ENCODE measurements at regions not wholly inside any gene's neighbourhood (a gene's known extent, or its start where the extent isn't known, plus 50 kb on each side); places are given as distances from the start of the nearest gene placed in this dataset.

DNA sequence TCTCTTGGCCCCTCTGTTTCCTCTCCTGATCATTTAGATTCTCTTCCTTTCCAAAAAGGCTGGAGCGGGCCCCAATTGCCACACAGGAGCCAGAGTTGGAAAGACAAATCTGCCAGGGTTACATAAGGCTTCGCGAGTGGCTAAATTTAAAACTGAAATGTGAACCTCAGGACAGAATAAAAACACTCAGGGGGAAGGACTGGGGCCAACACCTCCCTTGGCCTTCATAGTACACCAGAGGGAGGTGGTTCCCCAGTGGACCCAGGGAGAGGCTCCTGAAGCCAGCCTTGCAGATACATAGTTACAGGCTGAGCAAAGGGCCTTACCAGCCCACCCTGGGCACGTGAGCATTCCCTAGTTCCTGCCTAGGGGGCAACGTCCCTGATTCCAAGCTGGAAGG, 150.1 kb downstream of the MN1 start:
- Mint-ChIP-seq H3K9me3 (peaks cover 3 to 7% of the 10 kb centered on the region in 2 experiments; a peak in 4 of 5 replicates), H3K27ac (no peak overlapping the region; a peak in 1 of 7 replicates), H3K4me3 (no peak overlapping the region), H3K4me1 (peaks cover 8 to 12% of the 10 kb centered on the region in 2 experiments), H3K36me3 (ENCODE audit: insufficient read depth in 1 of 3, low read depth in 3 of 3) (peaks cover 0 to 2% (median 0%) of the 10 kb centered on the region in 3 experiments; a peak in 2 of 7 replicates), H3K27me3 (ENCODE audit: low read depth) (peaks cover 41% of the 10 kb centered on the region)
- Histone ChIP-seq H3K27me3 (ENCODE audit: insufficient read depth, low read length) (no peaks in the 10 kb centered on the region), H3K27ac (ENCODE audit: insufficient read length, low read depth, low read length) (no peak overlapping the region), H2BK12ac (ENCODE audit: insufficient read length, low read depth, low read length) (no peak overlapping the region), H4K91ac (ENCODE audit: insufficient read length, low read depth, low read length) (no peak overlapping the region), H2BK15ac (ENCODE audit: low read depth, low read length) (no peak overlapping the region), H3K23me2 (ENCODE audit: insufficient read length, low read depth, low read length, poor library complexity, severe bottlenecking) (no peaks in the 10 kb centered on the region), H3T11ph (ENCODE audit: low read length) (no peak overlapping the region), H2BK5ac (ENCODE audit: insufficient read length, low read length) (no peak overlapping the region), H4K20me1 (ENCODE audit: control insufficient read depth, insufficient read depth, insufficient read length) (no peaks in the 10 kb centered on the region), H4K5ac (ENCODE audit: insufficient read length, low read depth, low read length) (no peak overlapping the region), H3K23ac (ENCODE audit: insufficient read length, low read depth, low read length) (no peak overlapping the region), H3K56ac (ENCODE audit: insufficient read length, low read depth, low read length) (no peak overlapping the region), H3K4ac (ENCODE audit: low read depth, low read length) (no peak overlapping the region), H3K9ac (ENCODE audit: extremely low read depth, insufficient read length, low read length) (no peak overlapping the region), H3K9me3 (ENCODE audit: control insufficient read depth, low read depth, low read length) (no peaks in the 10 kb centered on the region), H3K79me1 (ENCODE audit: insufficient read depth, low read depth, low read length, poor library complexity, severe bottlenecking) (no peaks in the 10 kb centered on the region), H3K4me2 (ENCODE audit: insufficient read depth, insufficient read length, low read length) (no peak overlapping the region), H3K14ac (ENCODE audit: insufficient read depth, low read length) (no peak overlapping the region), H2AK5ac (ENCODE audit: insufficient read length, low read length) (no peak overlapping the region), H3K79me2 (ENCODE audit: insufficient read depth, low read length) (no peaks in the 10 kb centered on the region), H4K8ac (replicated peaks; ENCODE audit: insufficient read length, low read depth, low read length) (no peak overlapping the region), H3K4me1 (ENCODE audit: insufficient read depth, low read length) (no peaks in the 10 kb centered on the region), H3K18ac (ENCODE audit: insufficient read length, low read depth, low read length) (no peak overlapping the region), H2BK120ac (ENCODE audit: low read depth, low read length, poor library complexity, severe bottlenecking) (no peak overlapping the region), H2AFZ (ENCODE audit: low read length) (no peak overlapping the region), H2BK20ac (ENCODE audit: low read depth, low read length, poor library complexity, severe bottlenecking) (no peak overlapping the region)
- DNase-seq: no peak
- TF ChIP-seq, protein P1, sequence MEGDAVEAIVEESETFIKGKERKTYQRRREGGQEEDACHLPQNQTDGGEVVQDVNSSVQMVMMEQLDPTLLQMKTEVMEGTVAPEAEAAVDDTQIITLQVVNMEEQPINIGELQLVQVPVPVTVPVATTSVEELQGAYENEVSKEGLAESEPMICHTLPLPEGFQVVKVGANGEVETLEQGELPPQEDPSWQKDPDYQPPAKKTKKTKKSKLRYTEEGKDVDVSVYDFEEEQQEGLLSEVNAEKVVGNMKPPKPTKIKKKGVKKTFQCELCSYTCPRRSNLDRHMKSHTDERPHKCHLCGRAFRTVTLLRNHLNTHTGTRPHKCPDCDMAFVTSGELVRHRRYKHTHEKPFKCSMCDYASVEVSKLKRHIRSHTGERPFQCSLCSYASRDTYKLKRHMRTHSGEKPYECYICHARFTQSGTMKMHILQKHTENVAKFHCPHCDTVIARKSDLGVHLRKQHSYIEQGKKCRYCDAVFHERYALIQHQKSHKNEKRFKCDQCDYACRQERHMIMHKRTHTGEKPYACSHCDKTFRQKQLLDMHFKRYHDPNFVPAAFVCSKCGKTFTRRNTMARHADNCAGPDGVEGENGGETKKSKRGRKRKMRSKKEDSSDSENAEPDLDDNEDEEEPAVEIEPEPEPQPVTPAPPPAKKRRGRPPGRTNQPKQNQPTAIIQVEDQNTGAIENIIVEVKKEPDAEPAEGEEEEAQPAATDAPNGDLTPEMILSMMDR (conservative IDR thresholded peaks at IDR 0.05): no peak
- whole genome bisulfite sequencing (ENCODE audit: extremely low coverage, insufficient read length, low lambda C conversion rate): no CpG with 5 or more reads among the region's 5 CpGs
